SU-DHL-6 (cell line): ENCODE measurements at regions not wholly inside any gene's neighbourhood (a gene's known extent, or its start where the extent isn't known, plus 50 kb on each side); places are given as distances from the start of the nearest gene placed in this dataset.

ENCODE experiments used
- CTCF ChIP-seq: fragments of 200-600 bp; sonication (generic); IDR thresholded peaks from one replicate; pipeline ENCODE4 v1.5.1; 2017; ENCODE audit warnings: antibody characterized with exemption, mild to moderate bottlenecking, low read length, moderate library complexity; ENCODE audit not compliant: insufficient read depth, poor library complexity, severe bottlenecking
- EZH2phosphoT487 ChIP-seq: fragments of 200-600 bp; sonication (generic), shearing (Covaris generic); conservative IDR thresholded peaks from 2 replicates; pipeline ENCODE4 v1.6.1; 2018; ENCODE audit warnings: mild to moderate bottlenecking, antibody characterized with exemption, low read length, moderate library complexity, mixed read lengths

- no peak for TF ChIP-seq CTCF
- TF ChIP-seq EZH2phosphoT487, result no peak
These were observed 356.8 kb downstream of the GLRX3 start for GRCh38 chr10:130493021-130493420.
